Bronchial epithelial cell (primary cell): ENCODE measurements at regions not wholly inside any gene's neighbourhood (a gene's known extent, or its start where the extent isn't known, plus 50 kb on each side); places are given as distances from the start of the nearest gene placed in this dataset.
A peak's percentile ranks its signal among the peaks of the same experiment; 100 is the strongest.

Experiments used
- DNase-seq: peaks from one replicate; pipeline ENCODE4 v3.0.0-alpha.2; 2010; ENCODE audit warnings: low read depth
- FAIRE-seq: peaks from 2 replicates; lab custom pipeline; 2011; peaks lifted over from hg19 to GRCh38; lab: Jason Lieb, UNC
- H3K27me3 ChIP-seq: 2 replicates; pipeline ENCODE4 v1.5.1; 2011; ENCODE audit warnings: low read length; ENCODE audit not compliant: control insufficient read depth, insufficient read depth
- H3K36me3 ChIP-seq: 2 replicates; pipeline ENCODE4 v1.5.1; 2011; ENCODE audit warnings: low read length; ENCODE audit not compliant: control insufficient read depth, insufficient read depth
- H3K4me3 ChIP-seq: 2 replicates; pipeline ENCODE4 v1.5.1; 2011; ENCODE audit warnings: mild to moderate bottlenecking, low read depth, low read length, control low read depth
- CTCF ChIP-seq: IDR thresholded peaks from 2 replicates; pipeline ENCODE4 v1.5.1; 2011; ENCODE audit warnings: mild to moderate bottlenecking, moderate library complexity, low read length, control low read depth, inconsistent platforms; ENCODE audit not compliant: insufficient read depth, severe bottlenecking

GRCh38 chr6:121865811-121866210, 430.4 kb downstream of the GJA1 start:
- FAIRE-seq: no peak
- DNase-seq: no peak
- Histone ChIP-seq H3K36me3 (no peaks in the 10 kb centered on the region), H3K4me3 (no peak overlapping the region), H3K27me3 (no peaks in the 10 kb centered on the region)
- no peak for TF ChIP-seq CTCF

- Histone ChIP-seq H3K4me3 (no peak overlapping the region), H3K36me3 (no peaks in the 10 kb centered on the region), H3K27me3 (no peaks in the 10 kb centered on the region)
- TF ChIP-seq CTCF: no peak
- peak; percentile 19 for DNase-seq
- no peak for FAIRE-seq
Observed at GRCh38 chr6:121867095-121867494, 431.6 kb downstream of the GJA1 start.

GRCh38 chr6:121868206-121868605, 432.8 kb downstream of the GJA1 start:
- no peak for TF ChIP-seq CTCF
- H3K36me3 ChIP-seq: no peaks in the 10 kb centered on the region
- DNase-seq (no peak), FAIRE-seq (no peak)
- no peaks in the 10 kb centered on the region for H3K27me3 ChIP-seq
- no peak overlapping the region for H3K4me3 ChIP-seq

GRCh38 chr6:121873595-121873994, 438.1 kb downstream of the GJA1 start:
- no peaks in the 10 kb centered on the region for H3K27me3 ChIP-seq
- no peaks in the 10 kb centered on the region for H3K36me3 ChIP-seq
- H3K4me3 ChIP-seq: no peak overlapping the region
- DNase-seq (no peak), FAIRE-seq (no peak)
- TF ChIP-seq CTCF: no peak

- TF ChIP-seq CTCF: no peak
- H3K4me3 ChIP-seq: no peak overlapping the region
- no peak for DNase-seq
- H3K27me3 ChIP-seq: no peaks in the 10 kb centered on the region
- H3K36me3 ChIP-seq: no peaks in the 10 kb centered on the region
- FAIRE-seq: no peak
Observed at GRCh38 chr6:121876721-121877120, 441.3 kb downstream of the GJA1 start.

GRCh38 chr6:121879149-121879548, 443.7 kb downstream of the GJA1 start:
- Histone ChIP-seq H3K36me3 (no peaks in the 10 kb centered on the region), H3K4me3 (no peak overlapping the region)
- TF ChIP-seq CTCF: no peak

More at GRCh38 chr6:121879149-121879548, 443.7 kb downstream of the GJA1 start:
- H3K27me3 ChIP-seq: no peaks in the 10 kb centered on the region
- FAIRE-seq (no peak), DNase-seq (no peak)
